ENCODE measurements at regions not wholly inside any gene's neighbourhood (a gene's known extent, or its start where the extent isn't known, plus 50 kb on each side); places are given as distances from the start of the nearest gene placed in this dataset.
"Not testable (repeated sequence)": the region's sequence is repeated elsewhere in the genome, so short reads cannot be mapped to it uniquely, and the experiment has no call there.

GRCh38 chr10:30696416-30697185 is 67.0 kb upstream of the LYZL2 start:
- DNase-seq = not testable (repeated sequence)

DNA sequence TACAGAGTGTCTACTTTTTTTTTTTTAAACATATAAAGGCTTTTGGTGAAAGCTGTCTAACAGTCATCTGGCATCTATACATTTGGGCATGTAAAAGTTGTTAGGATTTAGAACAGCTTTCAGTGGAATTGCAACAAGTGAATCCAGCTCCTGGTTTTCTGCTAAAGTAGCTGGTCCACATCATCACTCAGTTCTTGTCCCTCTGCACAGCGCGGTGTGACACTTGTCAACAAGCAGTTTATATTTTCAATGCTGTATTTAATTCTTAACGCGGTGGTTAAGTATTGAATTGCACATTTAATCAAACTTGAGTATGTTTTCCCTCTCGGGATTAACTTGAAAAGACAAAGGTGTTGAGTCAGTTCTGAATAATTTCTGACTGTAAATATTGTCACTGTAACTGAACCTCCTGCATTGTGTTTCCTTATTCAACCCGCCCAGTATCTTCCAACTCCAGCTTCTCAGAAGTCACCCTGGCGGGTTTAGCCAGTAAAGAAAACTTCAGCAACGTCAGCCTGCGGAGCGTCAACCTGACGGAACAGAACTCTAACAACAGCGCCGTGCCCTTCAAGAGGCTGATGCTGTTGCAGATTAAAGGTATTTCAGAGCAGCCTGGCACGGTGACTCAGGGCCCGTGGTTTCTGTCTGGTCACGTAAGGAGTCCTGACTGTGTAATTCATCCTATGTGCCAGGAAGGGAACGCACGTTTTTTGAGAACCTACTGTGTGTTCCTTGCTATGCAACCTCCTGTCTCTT is 66.1 kb upstream of the LYZL2 start:
- peak; percentile 77 to 78 for DNase-seq

- no peak for DNase-seq
Observed at GRCh38 chr10:30694518-30695228, 65.1 kb upstream of the LYZL2 start.

DNA sequence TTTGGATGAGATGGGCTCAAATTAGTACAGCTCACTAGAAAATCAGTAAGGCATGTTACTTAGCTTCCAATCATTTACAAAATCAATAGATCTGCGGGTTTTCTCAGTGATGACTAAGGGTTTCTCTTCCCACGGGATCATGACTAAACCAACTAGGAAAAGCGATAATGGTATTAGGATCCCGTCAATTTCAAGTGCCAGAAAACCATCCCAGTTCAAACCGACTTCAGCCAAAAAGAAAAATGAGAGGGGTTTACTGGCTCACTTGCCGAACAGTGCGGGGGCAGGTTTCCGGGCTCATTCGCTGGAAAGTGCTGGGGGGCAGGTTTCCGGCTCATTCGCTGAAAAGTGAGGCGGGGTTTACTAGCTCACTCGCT is 62.1 kb upstream of the LYZL2 start:
- no peak for DNase-seq

- not testable (repeated sequence) for DNase-seq
Observed at GRCh38 chr10:30690948-30691638, 61.5 kb upstream of the LYZL2 start.

DNA sequence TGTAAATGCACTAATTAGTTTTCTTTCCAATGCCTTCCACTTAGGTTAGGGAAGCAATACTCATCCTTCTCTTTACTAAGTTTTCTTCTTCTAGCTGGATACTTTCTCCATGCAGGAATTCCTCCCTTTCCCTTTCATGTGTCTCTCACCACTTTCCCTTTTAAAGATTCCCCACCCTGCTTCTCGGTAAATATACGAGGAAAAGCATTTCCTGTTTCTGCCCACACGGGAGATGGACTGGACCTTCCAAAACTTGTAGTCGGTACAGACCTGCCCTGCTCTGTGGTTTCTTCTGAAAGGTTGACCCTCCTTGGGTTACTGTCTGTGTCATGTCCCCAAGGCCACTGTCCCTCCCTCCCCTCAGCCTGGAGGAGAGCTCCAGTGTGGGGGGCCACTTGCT is 58.9 kb upstream of the LYZL2 start:
- no peak for DNase-seq

DNA sequence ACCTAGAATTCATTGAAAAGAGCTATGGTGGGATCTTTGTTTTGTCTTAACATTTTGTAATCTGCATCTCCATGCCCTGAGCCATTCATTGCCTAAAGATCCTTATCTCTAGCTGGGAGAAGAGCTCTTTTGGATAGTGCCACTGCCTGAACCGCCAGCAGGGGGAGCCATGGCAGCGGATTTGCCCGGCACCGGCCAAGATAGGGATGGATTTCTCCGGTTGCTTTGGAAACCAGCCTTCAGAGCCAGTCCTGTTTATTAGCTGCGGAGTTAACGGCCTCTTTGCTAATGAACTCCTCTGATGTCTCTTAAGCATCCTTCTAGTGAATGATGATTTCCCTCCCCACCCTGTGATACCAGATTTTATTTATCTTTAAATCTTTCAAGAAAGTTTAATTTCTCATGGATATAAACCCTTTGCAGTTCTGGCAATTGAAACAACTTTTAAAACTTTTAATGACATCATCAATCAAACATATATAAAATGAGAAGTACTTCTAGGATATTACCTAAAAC is 58.2 kb upstream of the LYZL2 start:
- DNase-seq = peak; percentile 89 to 90

GRCh38 chr10:30686708-30687107 is 57.2 kb upstream of the LYZL2 start:
- no peak for DNase-seq

DNA sequence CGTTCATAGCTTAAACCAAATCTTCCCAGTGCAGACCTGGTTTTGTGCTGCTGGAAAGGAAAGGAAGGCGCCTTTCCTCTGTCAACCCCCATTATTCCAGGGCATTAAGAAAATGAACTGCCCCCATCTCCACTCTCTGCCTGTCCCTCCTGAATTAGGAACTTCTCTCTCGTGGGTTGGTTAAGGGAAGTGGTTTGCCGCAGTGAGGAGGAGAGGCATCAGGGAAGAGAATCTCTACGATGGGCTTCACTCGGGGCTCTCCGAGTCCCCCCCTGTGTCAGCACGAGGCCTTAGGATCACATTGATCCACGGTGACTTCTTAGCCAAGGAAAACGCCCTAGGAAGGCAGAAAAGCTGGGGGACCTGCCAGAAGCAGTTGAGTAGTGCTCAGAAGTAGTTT is 53.9 kb upstream of the LYZL2 start:
- DNase-seq = no peak

GRCh38 chr10:30682377-30683199 is 53.0 kb upstream of the LYZL2 start:
- peak; percentile 73 to 78 for DNase-seq

- DNase-seq = no peak
Observed at GRCh38 chr10:30680908-30681307, 51.4 kb upstream of the LYZL2 start.

Measured in stimulated activated CD4-positive, alpha-beta T cell treated with anti-CD3 and anti-CD28 coated beads, Interleukin-2, amount 100 ng/mL, for 24 hours (primary cell).